ENCODE measurements at regions not wholly inside any gene's neighbourhood (a gene's known extent, or its start where the extent isn't known, plus 50 kb on each side); places are given as distances from the start of the nearest gene placed in this dataset.

GRCh38 chr17:6290488-6291196, 144.3 kb downstream of the AIPL1 start:
- ChIA-PET POLR2A (no interaction called here), CTCF (no interaction called here)
- Histone ChIP-seq H3K27me3 (ENCODE audit: control insufficient read depth, insufficient read depth, low read length) (no peaks in the 10 kb centered on the region), H3K27ac (ENCODE audit: low read depth, low read length) (no peak overlapping the region), H3K9me3 (ENCODE audit: control insufficient read depth, insufficient read depth, low read length) (peaks cover 3% of the 10 kb centered on the region; the same call in 1 of the 2 replicates), H3K4me3 (ENCODE audit: low read depth, low read length) (no peak overlapping the region)
- no peak for DNase-seq (ENCODE audit: low read depth, low spot score)
- no peak for TF ChIP-seq CTCF (IDR thresholded peaks at IDR 0.05; ENCODE audit: low read depth, low read length)

GRCh38 chr17:6286233-6286632, 148.7 kb downstream of the AIPL1 start:
- Histone ChIP-seq H3K4me3 (ENCODE audit: low read depth, low read length) (no peak overlapping the region), H3K27ac (ENCODE audit: low read depth, low read length) (no peak overlapping the region), H3K27me3 (ENCODE audit: control insufficient read depth, insufficient read depth, low read length) (no peaks in the 10 kb centered on the region), H3K9me3 (ENCODE audit: control insufficient read depth, insufficient read depth, low read length) (peaks cover 12% of the 10 kb centered on the region)
- ChIA-PET POLR2A (no interaction called here), CTCF (interaction anchor here (0.6 kb wide), 1 partner anchor 138 kb away, joined by 3 read pairs; no protein-coding TSS in a partner anchor)
- DNase-seq (ENCODE audit: low read depth, low spot score) = no peak
- no peak for TF ChIP-seq CTCF (IDR thresholded peaks at IDR 0.05; ENCODE audit: low read depth, low read length)

- H3K27ac ChIP-seq (ENCODE audit: low read depth, low read length) = no peak overlapping the region
- H3K4me3 ChIP-seq (ENCODE audit: low read depth, low read length) = no peak overlapping the region
- H3K9me3 ChIP-seq (ENCODE audit: control insufficient read depth, insufficient read depth, low read length) = peaks cover 9% of the 10 kb centered on the region
- TF ChIP-seq CTCF (IDR thresholded peaks at IDR 0.05; ENCODE audit: low read depth, low read length) = no peak
- DNase-seq (ENCODE audit: low read depth, low spot score) = no peak
- CTCF ChIA-PET = no interaction called here
- H3K27me3 ChIP-seq (ENCODE audit: control insufficient read depth, insufficient read depth, low read length) = no peaks in the 10 kb centered on the region
- POLR2A ChIA-PET = no interaction called here
Measured at GRCh38 chr17:6285486-6285885, 149.4 kb downstream of the AIPL1 start.

GRCh38 chr17:6279659-6280058, 155.3 kb downstream of the AIPL1 start:
- Histone ChIP-seq H3K27ac (ENCODE audit: low read depth, low read length) (no peak overlapping the region), H3K4me3 (ENCODE audit: low read depth, low read length) (no peak overlapping the region), H3K9me3 (ENCODE audit: control insufficient read depth, insufficient read depth, low read length) (peaks cover 18% of the 10 kb centered on the region), H3K27me3 (ENCODE audit: control insufficient read depth, insufficient read depth, low read length) (no peaks in the 10 kb centered on the region)
- no peak for TF ChIP-seq CTCF (IDR thresholded peaks at IDR 0.05; ENCODE audit: low read depth, low read length)
- DNase-seq (ENCODE audit: low read depth, low spot score) = no peak
- ChIA-PET CTCF (no interaction called here), POLR2A (no interaction called here)

- no peak for TF ChIP-seq CTCF (IDR thresholded peaks at IDR 0.05; ENCODE audit: low read depth, low read length)
- no peaks in the 10 kb centered on the region for H3K27me3 ChIP-seq (ENCODE audit: control insufficient read depth, insufficient read depth, low read length)
- H3K9me3 ChIP-seq (ENCODE audit: control insufficient read depth, insufficient read depth, low read length) = peaks cover 14% of the 10 kb centered on the region; the same call in 1 of the 2 replicates
- H3K4me3 ChIP-seq (ENCODE audit: low read depth, low read length) = no peak overlapping the region
- DNase-seq (ENCODE audit: low read depth, low spot score) = no peak
- H3K27ac ChIP-seq (ENCODE audit: low read depth, low read length) = no peak overlapping the region
- ChIA-PET CTCF (no interaction called here), POLR2A (no interaction called here)
Measured at GRCh38 chr17:6278376-6278775, 156.5 kb downstream of the AIPL1 start.
